ENCODE measurements at regions not wholly inside any gene's neighbourhood (a gene's known extent, or its start where the extent isn't known, plus 50 kb on each side); places are given as distances from the start of the nearest gene placed in this dataset.

DNA sequence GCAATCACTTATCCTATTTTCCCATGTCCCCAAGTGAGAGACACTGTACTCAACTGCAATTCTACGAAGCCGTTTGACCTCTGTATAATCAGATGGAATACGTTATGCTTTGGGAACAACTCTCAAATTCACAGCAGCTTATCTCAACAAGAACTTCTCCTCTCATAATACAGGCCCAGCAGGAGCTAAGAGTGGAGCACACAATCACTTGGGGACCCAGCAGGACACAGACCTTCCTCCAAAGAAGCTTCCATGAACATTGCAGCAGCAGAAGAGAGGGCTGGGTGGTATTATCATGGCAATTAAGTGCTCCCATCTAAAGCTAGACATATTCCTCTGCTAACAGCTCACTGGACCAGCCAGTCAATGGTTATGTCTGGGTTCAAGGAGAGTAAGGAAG, 428.3 kb upstream of the MIR17HG start:
- no peak for TF ChIP-seq GATA2 (IDR thresholded peaks at IDR 0.05; ENCODE audit: low read depth, low read length)

DNA sequence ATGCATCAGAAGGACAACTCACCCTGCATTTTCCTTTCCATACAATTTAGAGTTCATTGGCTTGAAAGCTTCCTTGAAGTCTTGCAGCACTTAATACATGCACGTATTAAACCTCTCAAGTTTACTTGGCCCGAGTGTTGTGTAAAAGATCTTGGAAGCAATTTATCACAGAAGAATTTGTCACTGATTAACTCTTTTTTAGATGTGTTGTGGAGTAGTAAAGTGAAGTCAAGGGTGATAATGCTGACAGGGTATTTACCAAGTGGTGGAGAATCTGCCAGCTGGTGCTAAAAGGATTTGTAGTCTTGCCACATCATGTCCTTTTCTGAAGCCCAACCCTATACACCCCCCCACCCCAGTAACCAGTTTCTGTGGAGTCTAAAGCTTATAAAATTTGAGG, 421.0 kb upstream of the MIR17HG start:
- no peak for TF ChIP-seq GATA3 (IDR thresholded peaks at IDR 0.05; ENCODE audit: low read depth, low read length)
- no peak for TF ChIP-seq GATA2 (IDR thresholded peaks at IDR 0.05; ENCODE audit: low read depth, low read length)

DNA sequence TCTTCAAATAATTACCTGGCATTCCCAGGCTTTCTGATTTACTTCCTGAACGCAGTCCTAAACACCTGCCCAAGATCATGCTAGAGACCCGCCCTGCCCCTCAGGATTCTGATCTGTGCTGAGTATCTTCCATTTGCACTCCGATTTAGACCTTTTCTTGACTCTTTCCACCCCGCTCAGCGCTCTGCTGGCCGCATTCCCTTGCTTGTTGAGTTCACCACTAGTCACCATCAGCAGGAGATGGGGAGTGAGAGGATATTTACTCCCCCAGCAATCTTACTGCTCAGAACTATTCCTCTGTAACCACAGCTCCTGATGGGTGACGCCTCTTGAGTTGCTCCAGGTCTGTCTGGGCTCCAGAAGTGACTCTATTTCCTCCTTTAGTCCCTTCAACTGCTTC, 419.4 kb upstream of the MIR17HG start:
- TF ChIP-seq GATA3 (IDR thresholded peaks at IDR 0.05; ENCODE audit: low read depth, low read length) (no peak), GATA2 (IDR thresholded peaks at IDR 0.05; ENCODE audit: low read depth, low read length) (no peak)

DNA sequence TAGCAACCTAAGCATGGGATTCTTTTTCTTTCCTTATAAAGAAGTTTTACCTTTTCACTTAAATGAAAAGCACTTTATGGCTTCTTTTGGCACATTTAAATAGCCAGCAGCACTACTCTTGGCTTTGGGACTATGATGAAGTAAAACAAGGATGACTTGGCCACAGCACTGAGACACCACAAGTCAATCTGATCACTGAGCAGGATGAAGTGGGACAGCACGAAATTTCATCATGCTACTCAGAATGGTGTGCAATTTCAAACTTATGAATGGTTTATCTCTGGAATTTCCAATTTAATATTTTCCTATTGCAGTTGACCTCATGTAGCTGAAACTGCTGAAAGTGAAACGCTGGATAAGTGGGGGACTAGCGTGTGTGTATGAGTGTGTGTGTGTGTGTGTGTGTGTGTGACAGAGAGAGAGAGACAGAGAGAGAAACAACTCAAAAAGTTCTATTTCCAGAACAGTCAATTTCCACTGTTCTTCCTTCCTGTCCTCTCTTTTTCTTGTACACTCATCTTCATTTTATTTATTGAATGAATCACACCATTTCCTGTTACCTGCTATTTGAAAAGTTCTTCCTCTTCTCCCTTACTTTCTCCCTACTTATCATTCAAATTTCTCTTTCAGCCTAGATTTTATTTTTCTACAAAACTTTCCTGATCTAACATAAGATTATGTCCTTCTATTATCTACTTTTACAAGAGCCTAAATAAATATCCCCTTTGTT, 414.2 kb upstream of the MIR17HG start:
- no peak for TF ChIP-seq GATA2 (IDR thresholded peaks at IDR 0.05; ENCODE audit: low read depth, low read length)
- TF ChIP-seq GATA3 (IDR thresholded peaks at IDR 0.05; ENCODE audit: low read depth, low read length), result no peak

DNA sequence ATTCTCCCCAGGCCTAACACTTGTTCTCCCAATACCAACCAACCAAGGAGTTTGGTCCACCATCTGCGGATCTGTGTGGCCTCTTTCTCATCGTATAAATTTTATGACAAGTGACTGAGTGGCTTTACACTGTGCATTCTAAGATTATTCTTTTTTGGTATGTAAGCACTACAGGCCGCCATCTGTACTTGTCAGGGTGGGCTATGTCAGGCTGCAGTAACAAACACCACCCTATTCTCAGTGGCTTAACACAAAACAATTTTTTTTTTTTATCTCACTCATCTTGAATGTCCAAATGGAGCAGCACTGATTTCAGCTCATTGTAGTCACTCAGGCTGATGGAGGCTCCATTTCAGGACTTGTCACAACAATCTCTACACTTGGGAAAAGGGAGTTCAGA, 412.7 kb upstream of the MIR17HG start:
- TF ChIP-seq GATA2 (IDR thresholded peaks at IDR 0.05; ENCODE audit: low read depth, low read length), result no peak
- TF ChIP-seq GATA3 (IDR thresholded peaks at IDR 0.05; ENCODE audit: low read depth, low read length), result no peak

DNA sequence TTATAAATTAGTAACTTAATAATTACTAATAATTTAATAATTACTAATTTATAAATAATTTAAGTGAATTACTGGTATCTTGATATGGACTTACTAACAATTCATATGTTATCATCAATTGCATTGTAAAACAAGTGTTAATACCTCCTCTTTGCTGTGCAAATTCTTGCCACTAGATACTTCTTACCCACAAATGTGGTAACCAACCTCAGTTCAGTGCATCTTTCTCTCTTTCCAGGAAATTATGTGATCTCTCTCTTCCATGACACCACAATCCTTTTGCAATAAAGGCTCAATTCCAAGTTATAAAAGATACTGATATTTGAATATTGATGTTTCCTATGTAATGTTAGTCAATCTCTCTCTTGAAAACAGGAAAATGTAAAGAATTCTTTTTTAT, 408.6 kb upstream of the MIR17HG start:
- TF ChIP-seq GATA3 (IDR thresholded peaks at IDR 0.05; ENCODE audit: low read depth, low read length) (no peak), GATA2 (IDR thresholded peaks at IDR 0.05; ENCODE audit: low read depth, low read length) (no peak)

DNA sequence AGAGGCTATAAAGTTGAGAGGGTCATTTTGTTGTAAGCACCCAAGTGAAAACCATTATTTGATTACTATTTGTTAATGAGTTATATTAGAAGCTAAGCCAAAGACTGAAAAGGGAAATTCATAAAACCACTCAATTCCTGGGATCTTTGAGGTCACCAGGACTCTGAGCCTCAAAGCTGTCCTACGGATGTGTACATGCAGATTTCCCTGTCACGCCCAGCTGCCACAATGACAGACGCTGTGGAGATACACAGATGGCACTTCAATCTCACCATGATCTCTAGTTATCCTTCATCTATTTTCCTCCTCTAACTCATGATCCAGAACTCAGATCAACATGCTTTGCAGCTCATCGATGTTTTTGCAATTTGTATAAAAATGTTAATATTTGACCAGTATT, 403.5 kb upstream of the MIR17HG start:
- TF ChIP-seq GATA3 (IDR thresholded peaks at IDR 0.05; ENCODE audit: low read depth, low read length) (no peak), GATA2 (IDR thresholded peaks at IDR 0.05; ENCODE audit: low read depth, low read length) (no peak)

DNA sequence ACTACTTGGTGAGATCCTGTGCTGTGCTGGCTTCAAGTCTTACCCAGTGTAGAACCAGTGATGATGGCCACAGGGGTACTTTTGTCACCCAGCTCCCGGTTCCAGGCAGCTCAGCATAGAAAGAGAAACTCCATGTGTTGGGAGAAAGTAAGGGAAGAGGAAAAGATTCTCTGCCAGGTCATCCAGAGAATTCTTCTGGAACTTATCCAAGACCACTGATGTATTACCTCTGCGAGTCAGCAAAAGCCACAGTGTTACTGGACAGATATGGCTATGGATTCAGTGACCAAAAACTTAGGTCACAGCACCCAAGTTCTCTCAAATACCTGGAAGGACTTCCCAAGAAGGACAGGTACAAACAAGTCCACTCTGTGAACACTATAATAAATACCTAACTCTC, 399.5 kb upstream of the MIR17HG start:
- no peak for TF ChIP-seq GATA3 (IDR thresholded peaks at IDR 0.05; ENCODE audit: low read depth, low read length)
- TF ChIP-seq GATA2 (IDR thresholded peaks at IDR 0.05; ENCODE audit: low read depth, low read length), result no peak

DNA sequence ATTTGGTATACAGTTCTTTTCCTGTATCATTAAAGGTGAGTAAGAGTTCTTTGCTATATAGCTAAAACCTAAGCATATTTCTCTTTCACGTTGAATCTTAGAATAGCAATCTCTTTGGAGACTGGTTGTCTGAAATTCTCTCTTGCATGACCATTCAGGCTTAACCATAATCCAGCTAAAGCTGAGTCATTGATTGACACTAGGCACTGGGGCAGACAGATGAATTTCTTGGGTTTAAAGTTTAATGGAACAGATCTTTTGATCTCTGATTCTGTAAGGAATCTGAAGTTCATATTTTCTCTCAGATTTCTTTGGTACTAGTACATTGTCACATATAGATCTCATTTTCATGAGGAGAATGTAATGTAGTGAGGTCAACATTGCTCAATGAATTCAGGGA, 397.3 kb upstream of the MIR17HG start:
- no peak for TF ChIP-seq GATA3 (IDR thresholded peaks at IDR 0.05; ENCODE audit: low read depth, low read length)
- TF ChIP-seq GATA2 (IDR thresholded peaks at IDR 0.05; ENCODE audit: low read depth, low read length), result no peak

DNA sequence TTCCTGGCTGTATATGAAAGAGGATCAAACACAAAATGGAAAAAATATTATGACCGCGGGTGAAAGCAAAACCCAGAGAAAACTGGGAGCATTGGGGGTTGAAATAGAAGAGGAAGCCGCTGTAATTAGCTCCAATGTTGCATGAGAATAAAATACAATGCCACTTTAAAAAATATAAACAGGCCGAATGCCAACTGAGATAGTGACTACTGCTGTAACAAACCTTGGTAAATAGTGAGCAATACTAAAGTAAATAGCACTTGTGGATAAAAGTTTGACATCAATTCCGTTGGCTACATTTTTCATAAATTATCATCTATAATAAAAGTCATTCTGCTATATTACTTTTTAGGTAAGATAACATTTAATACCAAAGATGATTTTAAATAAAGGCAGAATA, 395.8 kb upstream of the MIR17HG start:
- TF ChIP-seq GATA2 (IDR thresholded peaks at IDR 0.05; ENCODE audit: low read depth, low read length) (no peak), GATA3 (IDR thresholded peaks at IDR 0.05; ENCODE audit: low read depth, low read length) (no peak)

DNA sequence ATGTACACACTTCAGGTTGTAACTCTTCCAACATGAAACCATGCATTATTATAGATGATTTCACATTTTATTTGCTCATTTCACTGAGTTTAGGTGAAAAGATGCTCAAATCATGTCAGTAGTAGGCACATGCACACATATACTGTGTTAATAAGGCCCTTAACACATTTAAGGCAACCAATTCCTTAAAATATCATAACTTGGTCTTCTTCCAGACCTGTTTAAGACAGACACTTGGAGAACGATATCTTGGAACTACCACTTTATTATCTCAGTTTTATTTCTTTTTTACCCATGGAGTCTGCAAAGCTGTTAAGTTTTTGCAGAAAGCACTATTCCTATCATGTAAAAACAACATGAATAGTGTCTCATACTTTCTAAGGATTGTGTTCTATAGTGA, 395.2 kb upstream of the MIR17HG start:
- no peak for TF ChIP-seq GATA2 (IDR thresholded peaks at IDR 0.05; ENCODE audit: low read depth, low read length)
- no peak for TF ChIP-seq GATA3 (IDR thresholded peaks at IDR 0.05; ENCODE audit: low read depth, low read length)

DNA sequence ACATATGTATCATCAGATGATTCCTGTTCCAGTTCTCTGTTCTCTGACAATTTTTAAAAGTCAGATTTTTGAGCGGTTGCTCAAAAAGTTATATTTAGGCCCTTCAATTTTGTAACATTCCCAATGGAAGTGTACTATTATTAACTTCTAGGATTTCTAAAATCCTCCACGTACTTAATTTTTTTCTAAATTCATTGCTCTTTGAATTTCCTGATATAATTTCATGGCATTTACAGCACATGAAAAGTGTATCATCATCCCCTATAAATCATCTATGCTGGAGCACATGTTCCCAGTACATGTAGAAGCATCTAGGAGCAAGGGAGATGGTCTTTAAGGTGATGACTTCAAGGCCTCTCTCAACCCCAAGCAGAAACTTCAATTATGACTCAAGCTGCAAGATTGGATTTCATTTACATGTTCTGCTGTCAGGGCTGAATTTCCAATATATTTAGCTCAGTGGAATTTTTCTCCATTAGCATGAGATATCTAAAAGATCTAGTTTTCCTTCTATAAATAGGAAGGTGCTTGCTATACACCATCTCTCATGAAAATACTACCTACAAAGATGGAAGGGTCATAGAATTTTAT, 392.8 kb upstream of the MIR17HG start:
- TF ChIP-seq GATA2 (IDR thresholded peaks at IDR 0.05; ENCODE audit: low read depth, low read length) (no peak), GATA3 (IDR thresholded peaks at IDR 0.05; ENCODE audit: low read depth, low read length) (no peak)

DNA sequence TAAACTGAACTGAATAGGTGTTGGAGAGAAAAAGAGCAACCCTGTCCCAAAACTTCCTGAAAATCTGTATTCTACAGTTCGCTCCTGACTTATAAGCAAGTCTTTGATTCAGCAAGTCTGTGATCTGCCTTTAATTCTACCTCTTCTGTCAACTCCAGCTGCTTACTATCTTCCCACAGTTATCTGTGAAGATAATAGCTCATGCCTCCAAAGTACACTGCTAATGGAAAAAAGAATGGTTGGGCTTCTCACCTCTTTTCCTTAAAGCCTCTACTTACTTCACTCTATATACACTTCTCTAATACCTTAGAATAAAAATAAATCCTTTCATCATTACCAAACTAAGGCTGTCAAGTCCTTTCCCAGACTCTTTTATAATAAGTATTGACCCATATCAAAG, 391.5 kb upstream of the MIR17HG start:
- TF ChIP-seq GATA2 (IDR thresholded peaks at IDR 0.05; ENCODE audit: low read depth, low read length) (no peak), GATA3 (IDR thresholded peaks at IDR 0.05; ENCODE audit: low read depth, low read length) (no peak)

DNA sequence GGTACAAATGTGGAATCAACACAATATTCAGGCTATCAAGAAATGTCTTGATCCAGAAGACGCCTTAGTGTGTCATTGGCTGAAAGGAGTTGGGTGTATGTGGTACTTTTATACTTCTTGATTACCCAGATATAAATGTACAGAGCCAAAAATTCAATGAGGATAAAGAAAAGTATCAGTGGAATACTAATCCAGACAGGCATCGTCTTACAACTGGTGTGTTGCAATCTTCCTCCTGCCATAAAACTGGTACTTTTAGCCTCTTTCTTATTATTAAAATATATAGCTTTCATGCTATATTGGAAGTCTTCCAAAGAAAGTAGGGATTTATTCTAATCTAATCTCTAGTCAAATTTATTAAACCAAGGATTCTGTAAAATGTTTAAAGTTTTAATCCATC, 388.6 kb upstream of the MIR17HG start:
- no peak for TF ChIP-seq GATA2 (IDR thresholded peaks at IDR 0.05; ENCODE audit: low read depth, low read length)
- no peak for TF ChIP-seq GATA3 (IDR thresholded peaks at IDR 0.05; ENCODE audit: low read depth, low read length)

DNA sequence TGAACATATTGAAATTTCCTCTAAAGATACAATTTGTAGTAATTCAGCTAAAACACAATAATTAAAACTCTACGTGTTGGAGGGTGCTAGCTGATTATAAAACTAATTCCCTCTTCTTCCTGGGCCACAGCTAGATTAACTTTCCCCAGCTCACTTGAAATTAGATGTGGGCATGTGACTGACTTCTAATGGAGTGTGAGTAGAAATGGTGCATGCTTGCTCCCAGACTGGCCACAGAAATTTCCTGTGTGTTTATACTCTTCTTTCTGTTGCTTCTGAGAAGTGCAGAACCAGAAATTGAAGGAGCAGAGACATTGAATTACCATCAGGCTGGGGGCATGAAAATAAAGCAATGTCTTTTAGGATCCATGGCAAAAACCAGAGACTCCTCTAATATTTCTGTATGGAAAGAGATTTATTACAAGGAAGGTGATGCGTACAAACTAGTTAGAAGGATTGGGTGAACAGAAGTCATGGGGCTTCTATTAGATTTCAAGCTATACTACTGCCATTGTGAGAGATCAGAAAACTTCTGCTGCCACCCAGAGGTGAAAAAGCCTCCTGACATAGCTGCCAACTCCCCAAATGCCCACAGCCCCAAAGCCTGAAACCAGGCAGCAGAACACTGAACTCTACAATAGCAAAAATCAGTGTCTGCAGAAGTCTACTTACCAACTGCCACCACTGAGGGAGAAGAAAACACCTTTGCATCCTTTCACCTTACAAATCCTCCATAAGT, 379.2 kb upstream of the MIR17HG start:
- TF ChIP-seq GATA3 (IDR thresholded peaks at IDR 0.05; ENCODE audit: low read depth, low read length), result no peak
- no peak for TF ChIP-seq GATA2 (IDR thresholded peaks at IDR 0.05; ENCODE audit: low read depth, low read length)

Data from SH-SY5Y (cell line).